ENCODE measurements at regions not wholly inside any gene's neighbourhood (a gene's known extent, or its start where the extent isn't known, plus 50 kb on each side); places are given as distances from the start of the nearest gene placed in this dataset.

DNA sequence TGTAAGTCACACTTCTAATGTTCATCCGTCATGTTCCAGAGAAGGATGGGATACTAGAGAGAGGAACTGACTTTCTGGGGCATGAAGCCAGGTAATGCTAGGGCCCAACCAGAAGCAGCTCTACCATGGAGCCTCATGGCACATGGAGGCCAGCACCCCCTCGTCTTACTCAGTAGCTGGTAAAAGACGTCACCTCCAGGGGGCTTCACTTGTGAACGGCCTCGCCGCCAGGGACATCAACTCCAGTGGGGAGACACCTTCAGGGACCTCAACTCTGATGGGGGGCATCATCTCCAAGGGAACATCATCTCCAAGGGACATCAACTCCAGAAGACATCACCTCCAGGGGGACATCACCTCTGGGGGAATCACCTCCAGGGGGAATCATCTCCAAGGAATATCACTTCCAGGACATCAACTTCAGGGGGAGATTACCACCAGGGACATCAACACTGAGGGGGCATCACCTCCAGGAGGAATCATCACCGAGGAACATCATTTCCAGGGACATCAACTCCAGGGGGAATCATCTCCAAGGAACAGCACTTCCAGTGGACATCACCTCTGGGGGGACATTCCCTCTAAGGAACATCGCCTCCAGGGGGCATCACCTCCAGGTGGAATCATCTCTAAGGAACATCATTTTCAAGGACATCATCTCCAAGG is 168.4 kb downstream of the NDUFA10 start:
- no peak for TF ChIP-seq POLR2AphosphoS5 (IDR thresholded peaks at IDR 0.05; ENCODE audit: low read depth)
- no peak for TF ChIP-seq CTCF (conservative IDR thresholded peaks at IDR 0.05; ENCODE audit: low read depth in 2 of 2)
